ENCODE measurements at regions not wholly inside any gene's neighbourhood (a gene's known extent, or its start where the extent isn't known, plus 50 kb on each side); places are given as distances from the start of the nearest gene placed in this dataset.
"Not testable (repeated sequence)": the region's sequence is repeated elsewhere in the genome, so short reads cannot be mapped to it uniquely, and the experiment has no call there.

GRCh38 chr14:26678732-26679420 lies 81.0 kb upstream of the NOVA1 start:
- TF ChIP-seq CTCF, POLR2A (IDR thresholded peaks at IDR 0.05): not testable (repeated sequence)

Measured in thyroid gland (tissue), 4 donors.